ENCODE measurements at regions not wholly inside any gene's neighbourhood (a gene's known extent, or its start where the extent isn't known, plus 50 kb on each side); places are given as distances from the start of the nearest gene placed in this dataset.
"Not testable (repeated sequence)": the region's sequence is repeated elsewhere in the genome, so short reads cannot be mapped to it uniquely, and the experiment has no call there.

DNA sequence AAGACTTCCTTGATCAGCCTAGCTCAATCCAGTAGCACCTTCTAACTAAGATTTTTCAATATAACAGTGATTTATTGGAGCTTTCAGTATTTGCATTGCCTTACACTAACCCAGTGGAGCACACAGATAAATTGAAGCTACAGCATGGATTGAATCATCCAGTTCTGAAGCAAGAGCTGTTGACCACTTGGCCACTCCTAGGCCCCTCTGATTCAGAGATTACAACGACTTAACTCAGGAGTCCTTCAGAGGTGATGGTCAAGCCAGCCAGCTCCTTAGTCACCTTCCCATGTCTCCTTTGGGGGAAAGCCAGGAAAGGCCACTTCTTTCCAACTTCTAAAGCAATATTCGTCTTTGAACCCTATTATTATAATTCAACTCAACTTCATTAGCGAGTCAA, 151.8 kb downstream of the TENT5C start:
- no peak for DNase-seq

DNA sequence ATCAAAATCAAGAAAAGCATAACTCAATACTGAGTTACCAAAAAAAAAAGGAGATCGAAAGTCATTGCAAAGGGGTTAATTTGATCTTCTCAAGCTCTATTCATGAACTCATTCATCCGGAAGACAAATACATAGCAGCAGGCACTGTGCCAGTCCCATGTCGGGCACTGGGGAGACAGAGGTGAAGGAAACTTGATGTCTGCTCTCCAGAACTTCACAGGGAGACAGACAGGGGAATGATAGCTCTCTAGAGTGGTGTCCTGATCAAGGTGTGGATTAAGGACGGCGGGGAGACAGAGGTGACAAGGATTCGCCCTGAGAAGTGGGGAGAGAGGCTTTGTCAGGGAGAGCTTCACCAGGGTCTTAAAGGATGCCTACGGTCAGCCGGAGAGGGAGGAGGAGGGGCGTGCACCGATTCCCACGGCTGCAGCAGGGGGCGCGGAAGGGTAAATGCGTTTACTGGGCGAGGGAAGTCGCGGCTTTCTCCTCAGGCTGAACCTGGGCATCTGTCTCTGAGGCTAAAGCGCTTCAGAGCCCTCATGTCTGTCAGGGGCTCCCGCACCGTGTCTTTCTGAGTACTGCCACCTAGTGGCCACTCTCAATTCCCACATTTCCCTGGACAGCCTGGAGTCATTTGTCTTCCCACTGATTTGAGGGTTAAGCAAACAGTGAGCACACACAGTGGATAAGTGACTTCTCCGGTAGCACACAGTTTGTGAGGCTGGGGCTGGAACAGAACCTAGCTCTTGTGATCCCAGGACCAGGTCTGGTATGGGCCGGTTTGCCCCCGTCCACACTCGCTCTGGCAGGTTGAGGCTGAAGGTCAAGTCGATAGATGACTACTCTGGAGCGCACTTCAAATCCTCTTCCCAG, 152.8 kb downstream of the TENT5C start:
- DNase-seq, result peak; percentile 75

DNA sequence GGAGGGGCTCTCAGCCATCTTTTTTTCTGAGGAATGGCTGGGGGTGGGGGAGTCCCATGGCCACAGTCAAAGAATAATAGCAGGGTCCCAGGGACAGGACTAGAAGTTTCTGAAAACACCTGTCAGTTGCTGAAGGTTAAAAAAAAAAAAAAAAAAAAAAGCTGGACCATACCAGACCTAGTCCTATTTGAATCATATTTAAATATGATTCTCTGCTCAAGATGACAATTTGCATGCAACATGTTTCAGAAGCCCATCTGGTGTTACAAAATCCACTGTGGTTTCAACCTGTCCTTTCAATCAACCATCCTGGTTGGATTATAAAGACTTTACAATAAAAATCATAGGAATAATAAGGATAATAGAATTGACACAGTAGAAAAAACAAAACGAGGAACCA, 153.7 kb downstream of the TENT5C start:
- no peak for DNase-seq

DNA sequence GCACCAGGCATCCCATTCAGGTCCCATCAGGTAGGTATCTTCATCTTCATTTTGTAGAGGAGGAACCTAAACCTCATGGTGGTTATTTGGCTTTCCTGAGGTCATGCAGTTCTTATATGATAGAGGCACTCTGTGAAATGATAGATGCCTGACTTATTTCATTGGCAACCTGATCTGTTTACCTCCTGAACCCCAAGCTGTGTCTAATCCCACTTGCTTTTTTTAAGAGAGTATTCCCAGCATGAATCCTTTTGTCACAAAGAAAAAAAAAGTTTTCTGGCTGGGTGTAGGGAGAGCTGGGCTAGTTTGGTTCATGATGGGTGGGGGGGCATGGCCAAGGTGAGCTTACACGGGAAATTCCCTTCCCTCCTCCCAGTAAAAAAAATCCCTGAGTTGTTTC, 154.2 kb downstream of the TENT5C start:
- no peak for DNase-seq

DNA sequence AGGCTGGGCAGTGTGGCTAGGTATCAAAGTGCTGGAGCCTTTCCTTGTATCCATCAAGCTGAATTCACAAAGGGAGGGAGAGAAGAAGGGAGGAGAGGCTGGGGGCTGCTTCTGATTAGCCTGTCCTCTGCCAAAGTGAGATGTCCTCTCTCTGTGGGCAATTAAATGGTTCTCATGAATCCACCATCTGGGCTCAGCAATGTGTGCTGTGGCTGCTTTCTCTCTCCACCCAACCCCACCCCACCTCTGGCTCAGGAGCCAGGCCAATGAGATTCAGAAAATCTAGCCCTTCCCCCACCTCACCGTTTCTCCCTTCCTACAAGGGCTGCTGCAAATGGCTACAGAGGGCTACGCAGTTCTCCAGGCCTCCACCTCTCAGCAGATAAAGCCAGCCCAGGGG, 154.6 kb downstream of the TENT5C start:
- DNase-seq, result no peak

DNA sequence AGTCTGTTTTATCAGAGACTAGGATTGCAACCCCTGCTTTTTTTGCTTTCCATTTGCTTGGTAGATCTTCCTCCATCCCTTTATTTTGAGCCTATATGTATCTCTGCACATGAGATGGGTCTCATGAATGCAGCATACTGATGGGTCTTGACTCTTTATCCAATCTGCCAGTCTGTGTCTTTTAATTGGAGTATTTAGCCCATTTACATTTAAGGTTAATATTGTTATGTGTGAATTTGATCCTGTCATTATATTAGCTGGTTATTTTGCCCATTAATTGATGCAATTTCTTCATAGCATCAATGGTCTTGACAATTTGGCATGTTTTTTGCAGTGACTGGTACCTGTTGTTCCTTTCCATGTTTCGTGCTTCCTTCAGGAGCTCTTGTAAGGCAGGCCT, 161.7 kb downstream of the GDAP2 start:
- DNase-seq, result not testable (repeated sequence)

DNA sequence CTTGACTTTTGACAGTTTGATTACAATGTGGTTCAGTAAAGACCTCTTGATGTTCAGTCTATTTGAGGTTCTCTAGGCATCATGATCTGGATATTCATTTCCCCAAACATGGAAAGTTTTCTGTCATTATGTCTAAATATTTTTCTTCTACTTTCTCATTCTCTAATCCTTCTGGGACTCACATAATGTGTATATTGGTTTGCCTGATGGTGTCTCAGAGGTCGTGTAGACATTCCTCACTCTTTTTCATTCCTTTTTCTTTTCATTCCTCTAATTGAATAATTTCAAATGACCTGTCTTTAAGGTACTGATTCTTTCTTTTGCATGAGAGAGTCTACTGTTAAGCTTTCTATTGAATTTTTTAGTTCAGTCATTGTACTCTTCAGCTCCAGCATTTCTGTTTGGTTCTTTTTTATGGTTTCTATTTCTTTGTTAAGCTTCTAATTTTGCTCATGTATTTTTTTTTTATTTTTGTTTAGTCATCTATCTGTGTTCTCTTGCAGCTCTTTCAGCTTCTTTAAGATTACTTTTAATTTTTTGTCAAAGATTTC, 158.4 kb downstream of the GDAP2 start:
- no peak for DNase-seq

DNA sequence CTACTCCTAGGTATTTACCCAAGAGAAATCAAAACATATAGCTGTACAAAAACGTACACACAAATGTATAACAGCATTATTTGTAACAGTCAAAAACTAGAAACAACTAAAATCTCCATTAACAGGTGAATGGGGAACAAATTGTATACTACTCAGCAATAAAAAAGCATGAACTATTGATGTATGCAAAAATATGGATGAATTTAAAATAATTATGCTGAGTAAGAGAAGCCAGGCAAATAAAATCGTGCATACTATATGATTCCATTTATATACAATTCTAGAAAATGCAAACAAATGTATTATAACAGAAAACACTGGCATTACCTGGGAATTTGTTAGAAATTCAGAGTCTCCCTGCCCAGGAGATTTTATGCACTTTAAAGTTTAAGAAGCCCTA, 150.1 kb downstream of the GDAP2 start:
- DNase-seq, result no peak

DNA sequence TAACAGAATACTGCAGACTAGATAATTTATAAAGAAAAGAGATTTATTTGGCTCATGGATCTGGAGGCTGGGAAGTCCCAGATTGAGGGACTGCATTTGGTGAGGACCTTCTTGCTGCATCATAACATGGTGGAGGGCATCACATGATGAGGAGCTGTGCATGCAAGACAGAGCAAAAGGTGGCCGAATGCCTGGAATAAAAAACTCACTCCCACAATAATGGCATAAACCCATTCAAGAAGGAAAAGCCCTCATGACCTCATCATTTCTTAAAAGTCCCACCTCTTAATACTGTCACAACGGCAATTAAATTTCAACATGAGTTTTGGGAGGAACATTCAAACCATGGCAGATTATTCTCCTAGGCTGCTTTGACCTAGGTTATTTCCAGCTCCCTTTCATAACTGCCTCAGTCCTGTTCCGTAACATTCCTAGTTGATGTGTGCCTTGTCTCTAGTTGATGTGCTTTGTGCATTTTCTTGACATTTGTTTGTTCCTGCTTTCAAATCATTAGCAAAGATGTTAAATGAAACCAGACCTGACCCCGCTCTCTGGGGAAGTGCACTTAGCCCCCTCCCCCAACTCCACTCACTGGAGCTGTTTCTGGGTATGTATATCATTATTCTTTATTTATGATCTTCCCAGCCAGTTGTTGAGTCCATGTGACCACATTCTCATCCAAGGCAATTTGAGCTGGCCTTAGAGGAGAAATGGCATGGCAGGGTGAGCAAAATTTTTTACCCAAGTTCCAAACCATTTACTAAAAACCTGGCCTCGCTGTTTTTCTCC, 148.5 kb downstream of the GDAP2 start:
- DNase-seq, result no peak

DNA sequence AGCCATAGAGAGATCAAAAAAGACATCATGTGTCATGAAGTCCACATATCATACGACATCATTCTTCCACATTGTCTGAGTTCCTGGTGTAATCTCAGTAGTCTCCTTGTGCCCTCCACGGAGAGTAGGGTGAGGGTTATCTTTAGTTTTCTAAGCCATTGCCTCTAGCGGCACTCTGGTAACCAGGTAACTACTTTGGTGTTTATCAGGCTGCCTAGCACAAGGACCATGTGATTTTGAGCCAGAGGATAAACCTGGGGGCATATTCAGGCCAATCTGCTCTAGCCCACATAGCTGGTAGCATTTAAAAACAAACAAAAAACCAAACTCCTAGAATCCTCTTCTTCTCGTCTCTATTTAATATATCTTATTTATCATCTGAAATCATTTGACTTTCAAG, 147.4 kb downstream of the GDAP2 start:
- no peak for DNase-seq

DNA sequence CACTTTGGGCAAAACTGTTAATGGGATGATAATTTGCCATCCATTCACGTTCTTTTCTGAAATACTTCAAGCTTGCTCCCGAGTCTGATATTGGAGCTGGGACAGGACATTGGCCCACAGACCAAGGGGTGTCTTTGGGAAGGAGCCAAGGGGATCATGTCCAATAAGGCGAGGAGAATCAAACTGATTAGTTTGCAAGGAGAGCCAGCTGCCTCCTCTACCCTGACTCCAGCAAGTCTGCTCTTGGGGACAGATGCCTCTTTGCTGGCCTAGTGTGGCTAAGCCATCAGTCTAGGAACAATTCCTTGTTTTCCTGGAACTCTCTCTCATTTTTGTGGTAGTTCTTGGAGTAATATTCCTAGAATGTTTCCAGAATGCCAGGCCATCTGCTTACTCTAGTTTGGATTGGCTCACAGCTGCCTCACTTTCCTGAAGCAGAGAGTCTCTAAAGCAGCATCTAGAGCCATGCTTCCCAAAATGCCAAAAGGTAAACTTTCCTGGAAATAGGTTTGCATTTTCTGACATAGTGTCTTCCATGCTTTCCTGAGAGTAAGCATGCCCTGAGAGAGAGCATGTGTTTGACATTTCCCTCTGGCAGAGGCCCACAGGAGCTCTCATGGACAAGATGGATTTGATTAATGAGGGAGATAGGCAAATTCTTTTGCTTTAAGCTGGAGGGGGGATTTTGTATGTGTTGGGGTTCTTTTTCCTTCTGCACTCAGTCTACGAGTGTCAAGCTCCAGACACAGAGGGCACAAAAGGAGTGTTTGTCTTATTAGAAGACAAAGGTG, 145.6 kb downstream of the GDAP2 start:
- no peak for DNase-seq

DNA sequence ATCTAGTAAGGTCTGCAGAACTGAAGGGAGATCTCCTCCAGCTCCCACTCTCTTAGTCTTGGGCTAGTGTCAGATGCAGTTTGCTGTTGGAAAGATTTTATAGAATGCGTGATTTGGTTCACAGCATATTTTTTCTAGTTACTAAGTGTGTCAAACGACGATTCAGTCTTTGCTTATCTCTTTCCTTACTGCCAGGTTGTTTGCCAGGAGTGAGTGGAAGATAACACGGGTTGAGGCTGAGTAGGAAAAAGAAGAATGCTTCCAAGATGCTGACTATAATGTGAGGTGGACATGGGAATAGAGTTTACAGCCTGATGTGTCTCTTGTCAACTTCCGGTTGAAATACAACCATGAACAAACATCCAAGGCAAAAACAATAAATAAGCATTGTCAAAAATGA, 141.4 kb downstream of the GDAP2 start:
- no peak for DNase-seq

DNA sequence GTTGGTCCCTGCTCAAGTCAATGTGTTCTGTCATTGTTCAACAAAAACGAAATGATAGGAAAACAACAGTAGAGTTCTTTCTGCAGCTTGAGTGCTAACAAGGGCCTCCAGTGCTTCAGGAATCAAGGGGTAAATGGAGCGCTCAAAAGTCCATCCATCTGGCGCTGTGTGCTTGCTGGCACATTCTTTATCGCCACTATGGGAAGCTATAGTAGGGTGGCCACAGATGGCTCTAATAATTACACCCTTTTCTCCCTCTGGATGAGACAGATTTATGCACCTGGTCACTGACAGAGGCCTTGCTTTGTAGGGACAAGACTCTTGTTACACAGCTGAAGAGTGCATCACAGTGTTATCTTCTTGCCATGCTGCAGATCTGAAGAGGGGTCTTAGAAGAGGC, 136.0 kb downstream of the GDAP2 start:
- DNase-seq, result no peak

DNA sequence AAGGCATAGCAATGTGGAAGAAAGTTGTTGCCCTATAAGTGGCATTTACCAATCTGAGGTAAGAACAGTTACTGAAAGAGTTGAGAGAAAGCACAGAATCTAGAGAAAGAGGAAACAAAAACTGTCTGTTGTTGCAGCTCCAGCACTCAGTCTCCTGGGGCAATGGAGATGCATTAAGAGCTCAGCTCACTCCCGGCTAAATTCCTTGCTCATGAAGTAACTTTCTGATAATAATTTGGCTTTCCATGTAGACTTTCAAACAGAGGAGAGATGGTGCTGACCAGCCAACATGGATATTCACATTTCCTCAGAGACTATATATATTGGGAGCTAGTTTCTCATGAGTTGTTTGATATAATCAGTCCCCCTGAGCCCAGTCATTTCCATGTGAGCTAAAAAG, 135.3 kb downstream of the GDAP2 start:
- DNase-seq, result no peak

DNA sequence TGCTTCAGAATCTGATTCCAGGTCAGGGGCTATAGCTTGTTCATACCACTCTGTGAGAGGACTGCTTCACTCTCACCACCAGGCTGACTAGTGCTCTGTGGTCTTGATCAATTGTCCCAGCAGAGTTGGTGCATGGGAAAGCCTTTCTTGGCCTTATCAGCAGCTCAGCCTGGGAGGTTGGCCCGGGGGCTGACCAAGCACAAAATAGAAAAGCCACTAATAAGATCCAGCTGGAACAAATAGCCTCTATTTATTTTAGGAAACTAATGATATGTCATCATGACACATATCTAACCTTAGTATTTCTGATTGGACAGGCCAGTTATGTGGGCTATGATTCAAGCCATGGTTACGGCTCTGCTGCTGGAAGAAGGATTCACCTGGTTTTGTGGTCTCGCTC, 134.2 kb downstream of the GDAP2 start:
- DNase-seq, result peak; percentile 40

DNA sequence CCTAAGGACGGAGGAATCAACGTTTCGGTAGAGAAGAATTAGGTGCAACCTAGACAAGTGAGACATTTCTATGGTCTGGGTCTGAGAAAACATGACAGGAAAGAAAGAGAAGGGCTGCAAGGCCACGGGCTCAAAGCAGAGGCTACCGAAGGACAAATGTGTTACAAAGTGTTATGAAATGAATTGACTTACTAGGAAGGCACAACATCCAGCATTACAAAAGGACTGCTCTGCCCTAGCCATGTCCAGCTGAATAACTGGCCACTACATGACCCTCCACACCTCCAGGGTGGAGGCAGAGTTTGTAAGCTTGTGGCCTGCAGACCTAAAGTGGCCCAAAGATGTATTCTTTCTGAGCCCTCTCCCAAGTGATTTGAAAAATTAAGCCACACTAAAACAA, 133.6 kb downstream of the GDAP2 start:
- no peak for DNase-seq

DNA sequence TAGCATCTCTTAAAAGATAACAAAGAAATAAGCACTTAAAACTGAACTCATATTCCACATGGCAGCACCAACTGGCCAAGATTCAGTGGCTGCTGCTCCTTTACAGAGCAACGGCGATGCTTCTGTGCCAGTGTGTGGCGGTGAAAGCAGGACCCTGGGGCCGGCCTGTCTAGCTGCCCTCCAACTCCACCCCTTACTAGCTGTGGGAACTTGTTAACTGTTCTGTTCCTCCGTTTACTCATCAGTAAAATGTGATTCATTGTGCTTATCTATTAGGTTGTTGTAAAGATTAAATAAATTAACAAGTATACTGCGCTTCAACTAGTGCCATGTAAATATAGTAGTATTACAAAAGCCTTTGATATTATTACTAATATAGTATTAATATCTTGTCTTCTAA, 133.2 kb downstream of the GDAP2 start:
- DNase-seq, result no peak

DNA sequence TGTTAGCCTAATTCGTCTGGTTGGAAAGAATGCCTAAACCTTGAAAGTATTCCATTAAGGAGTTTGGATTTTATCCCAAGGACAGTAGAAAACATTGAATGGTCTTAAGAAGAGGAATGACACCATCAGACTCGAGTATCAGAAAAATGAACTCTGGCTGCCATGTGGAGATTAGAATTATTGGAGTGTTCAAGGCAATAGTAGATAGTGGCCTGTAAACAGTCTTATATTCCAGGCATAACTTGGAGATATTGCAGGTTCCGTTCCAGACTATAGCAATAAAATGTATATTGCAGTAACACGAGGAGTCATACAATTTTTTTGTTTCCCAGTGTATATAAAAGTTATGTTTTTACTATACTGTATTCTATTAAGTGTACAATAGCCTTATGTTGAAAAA, 130.9 kb downstream of the GDAP2 start:
- no peak for DNase-seq

DNA sequence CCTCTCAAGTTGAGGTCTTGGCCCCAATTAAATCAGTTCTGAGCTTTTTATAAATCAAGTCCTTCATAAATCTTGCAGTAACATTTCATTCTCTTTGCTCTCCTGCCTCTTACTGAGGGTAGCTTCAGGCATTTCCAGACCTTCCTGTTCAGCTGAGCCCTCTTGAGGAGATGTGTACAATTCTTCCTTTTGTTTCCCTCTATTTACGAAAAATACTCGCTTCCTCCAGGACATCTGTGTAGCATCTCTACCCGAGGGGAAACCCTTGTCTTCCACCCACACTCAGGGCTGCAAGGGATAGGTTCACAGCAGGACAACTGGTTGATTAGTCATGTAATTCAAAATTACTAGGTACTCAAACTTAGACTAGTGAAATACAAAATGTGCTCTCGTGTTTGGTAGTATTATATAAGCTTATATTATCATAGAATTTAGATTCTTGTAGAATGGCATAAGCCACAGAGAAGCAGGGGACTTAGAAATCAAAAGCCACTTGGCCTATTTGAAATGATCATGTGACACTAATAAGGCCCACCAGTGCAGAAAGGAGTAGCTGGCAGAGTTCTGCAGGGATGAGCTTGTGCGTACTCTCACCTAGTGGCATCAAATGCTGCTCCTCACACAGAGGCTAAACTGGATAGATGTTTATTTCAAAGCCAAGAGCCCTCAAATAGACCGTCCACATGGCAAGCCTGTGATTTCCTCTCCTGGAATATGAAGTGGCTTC, 126.7 kb downstream of the GDAP2 start:
- DNase-seq, result no peak

DNA sequence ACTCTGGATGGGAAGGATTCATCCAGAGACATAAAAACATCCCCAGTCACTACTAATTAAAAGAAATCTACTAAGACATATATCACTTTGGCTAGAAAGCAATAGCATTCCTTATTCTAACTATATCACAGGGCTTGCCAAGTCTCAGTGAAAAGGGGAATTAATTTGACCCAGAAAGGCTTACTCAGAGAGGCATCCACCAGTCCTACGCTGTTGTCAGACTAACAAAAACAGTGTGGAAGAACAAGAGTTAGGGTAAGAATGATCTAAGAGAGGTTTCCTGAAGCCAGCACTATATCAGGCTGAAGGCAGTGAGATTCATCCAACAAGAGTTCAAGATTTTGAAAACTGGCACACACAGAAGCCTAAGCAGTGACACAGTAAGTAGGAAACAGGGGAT, 126.1 kb downstream of the GDAP2 start:
- DNase-seq, result no peak

DNA sequence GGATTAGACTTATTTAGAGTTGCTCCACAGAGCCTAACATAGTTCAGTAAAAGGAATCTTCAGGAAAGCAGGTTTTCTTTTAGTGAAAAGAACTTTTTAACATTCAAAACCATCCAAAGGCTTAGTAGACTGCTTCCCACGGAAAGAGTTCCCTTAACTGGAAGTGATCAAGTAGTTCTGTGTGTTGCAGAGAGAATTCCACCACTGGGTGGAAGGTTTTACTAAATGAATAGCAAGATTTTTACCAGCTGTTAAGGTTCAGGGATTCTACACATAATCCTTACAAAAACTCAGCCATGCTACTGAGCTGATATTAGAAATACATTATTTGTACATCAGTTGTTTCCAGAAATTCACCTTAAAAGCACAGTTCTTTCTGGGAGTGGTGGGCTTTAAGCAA, 119.7 kb downstream of the GDAP2 start:
- DNase-seq, result no peak

DNA sequence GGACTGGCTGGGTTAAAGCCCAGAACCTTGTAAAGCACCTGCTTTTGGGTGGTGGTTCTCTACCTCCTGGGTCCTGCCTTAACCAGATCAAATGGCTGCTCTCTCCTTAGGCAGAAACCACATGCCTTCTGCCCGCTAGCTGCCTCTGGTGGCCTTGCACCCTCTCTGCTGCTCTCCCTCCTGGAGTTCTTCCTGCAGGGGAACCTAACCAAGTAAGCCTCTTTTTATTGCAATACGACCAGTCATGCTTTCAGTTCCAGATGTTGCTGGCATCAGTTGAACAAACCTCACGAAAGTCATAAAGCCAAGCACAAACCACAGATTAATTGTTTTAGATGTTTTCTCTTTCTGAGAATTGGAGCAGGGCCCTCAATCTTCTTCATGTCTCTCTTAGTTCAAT, 118.9 kb downstream of the GDAP2 start:
- no peak for DNase-seq

Measured in kidney glomerular epithelial cell (primary cell).